ENCODE measurements at regions not wholly inside any gene's neighbourhood (a gene's known extent, or its start where the extent isn't known, plus 50 kb on each side); places are given as distances from the start of the nearest gene placed in this dataset.

- no peaks in the 10 kb centered on the region for H3K27me3 ChIP-seq
- no peak for TF ChIP-seq POLR2A (IDR thresholded peaks at IDR 0.05)
- no peak for TF ChIP-seq CTCF (IDR thresholded peaks at IDR 0.05)
- DNase-seq: no peak
- intact Hi-C loops (cut with DNase I): no loop called here
- H3K9me3 ChIP-seq: no peaks in the 10 kb centered on the region
- H3K4me1 ChIP-seq: peaks cover 0 to 4% (median 0%) of the 10 kb centered on the region in 3 donors
- 76 to 89% methylated on average over 2 of the region's 2 CpGs for WGBS, 2 donors
- H3K4me3 ChIP-seq: no peak overlapping the region
- H3K27ac ChIP-seq: no peak overlapping the region
- no peaks in the 10 kb centered on the region for H3K36me3 ChIP-seq
These were observed 151.6 kb upstream of the BLID start for GRCh38 chr11:122267602-122268001.

GRCh38 chr11:122265981-122266380, 150.0 kb upstream of the BLID start:
- TF ChIP-seq CTCF (IDR thresholded peaks at IDR 0.05): no peak
- TF ChIP-seq POLR2A (IDR thresholded peaks at IDR 0.05): no peak
- intact Hi-C loops (cut with DNase I): no loop called here
- 56 to 65% methylated on average over 2 of the region's 2 CpGs for WGBS, 2 donors
- Histone ChIP-seq H3K4me1 (peaks cover 0 to 4% (median 0%) of the 10 kb centered on the region in 3 donors), H3K36me3 (no peaks in the 10 kb centered on the region), H3K27ac (no peak overlapping the region), H3K4me3 (no peak overlapping the region), H3K27me3 (no peaks in the 10 kb centered on the region), H3K9me3 (no peaks in the 10 kb centered on the region)
- DNase-seq: no peak

GRCh38 chr11:122264121-122264520, 148.1 kb upstream of the BLID start:
- H3K4me1 ChIP-seq: peaks cover 0 to 4% (median 0%) of the 10 kb centered on the region in 3 donors
- no peaks in the 10 kb centered on the region for H3K9me3 ChIP-seq
- no peak for DNase-seq
- WGBS, 2 donors: 84 to 96% methylated on average over 3 to 4 of the region's 4 CpGs
- H3K27ac ChIP-seq: no peak overlapping the region
- H3K27me3 ChIP-seq: no peaks in the 10 kb centered on the region
- intact Hi-C loops (cut with DNase I): no loop called here
- TF ChIP-seq POLR2A (IDR thresholded peaks at IDR 0.05): no peak
- no peak for TF ChIP-seq CTCF (IDR thresholded peaks at IDR 0.05)
- H3K36me3 ChIP-seq: no peaks in the 10 kb centered on the region
- H3K4me3 ChIP-seq: no peak overlapping the region

GRCh38 chr11:122261546-122261945, 145.5 kb upstream of the BLID start:
- no peak for TF ChIP-seq POLR2A (IDR thresholded peaks at IDR 0.05)
- no peak for TF ChIP-seq CTCF (IDR thresholded peaks at IDR 0.05)
- no peaks in the 10 kb centered on the region for H3K27me3 ChIP-seq
- no peaks in the 10 kb centered on the region for H3K4me1 ChIP-seq
- DNase-seq: no peak
- intact Hi-C loops (cut with DNase I): no loop called here
- H3K4me3 ChIP-seq: no peak overlapping the region
- H3K36me3 ChIP-seq: no peaks in the 10 kb centered on the region
- H3K9me3 ChIP-seq: no peaks in the 10 kb centered on the region
- WGBS, 2 donors: 49 to 53% methylated on average over 4 of the region's 4 CpGs
- H3K27ac ChIP-seq: no peak overlapping the region

GRCh38 chr11:122259195-122259821, 143.3 kb upstream of the BLID start:
- intact Hi-C loops (cut with DNase I): no loop called here
- Histone ChIP-seq H3K9me3 (no peaks in the 10 kb centered on the region), H3K36me3 (no peaks in the 10 kb centered on the region), H3K27me3 (no peaks in the 10 kb centered on the region), H3K4me3 (no peak overlapping the region), H3K27ac (no peak overlapping the region), H3K4me1 (no peaks in the 10 kb centered on the region)
- TF ChIP-seq CTCF (IDR thresholded peaks at IDR 0.05) (no peak), POLR2A (IDR thresholded peaks at IDR 0.05) (no peak)
- DNase-seq: no peak
- WGBS, 2 donors: 88 to 91% methylated on average over 7 of the region's 7 CpGs
